ENCODE measurements at regions not wholly inside any gene's neighbourhood (a gene's known extent, or its start where the extent isn't known, plus 50 kb on each side); places are given as distances from the start of the nearest gene placed in this dataset.

DNA sequence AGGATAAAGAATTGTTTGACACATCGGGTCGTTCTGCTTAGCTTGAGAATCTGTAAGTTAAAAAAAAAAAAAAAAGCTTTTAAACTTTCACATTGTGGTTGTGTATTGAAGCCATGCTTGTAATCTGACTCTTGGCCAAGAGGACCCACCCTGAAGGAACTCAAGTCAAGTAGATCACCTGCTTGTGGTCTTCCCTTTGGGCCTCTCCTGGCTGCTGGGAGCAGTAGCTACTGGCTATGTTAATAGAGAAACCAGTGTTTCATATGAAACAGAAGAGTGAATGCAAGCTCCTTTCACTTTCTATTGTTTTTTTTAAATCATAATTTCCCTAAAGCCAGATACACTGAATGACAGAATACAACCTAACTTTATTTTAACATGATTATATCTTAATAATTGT is 402.4 kb upstream of the NDST4 start:
- H3K27me3 Mint-ChIP-seq (ENCODE audit: insufficient read depth, unreplicated experiment) = no peaks in the 10 kb centered on the region
- H3K4me3 ChIP-seq (ENCODE audit: low read depth, low read length) = no peak overlapping the region
- no peak overlapping the region for H3K4me3 Mint-ChIP-seq (ENCODE audit: unreplicated experiment)
- no peaks in the 10 kb centered on the region for H3K4me1 ChIP-seq
- no peak for TF ChIP-seq CTCF (IDR thresholded peaks at IDR 0.05; ENCODE audit: insufficient read depth in 1 of 2, low read depth in 1 of 2, low read length in 1 of 2, severe bottlenecking in 1 of 2, unreplicated experiment in 1 of 2)
- H3K9me3 ChIP-seq = no peaks in the 10 kb centered on the region
- no peaks in the 10 kb centered on the region for H3K9me3 Mint-ChIP-seq (ENCODE audit: unreplicated experiment)
- H3K27ac Mint-ChIP-seq (ENCODE audit: unreplicated experiment) = no peak overlapping the region
- intact Hi-C loops (cut with micrococcal nuclease; ENCODE audit: unreplicated experiment) = no loop called here
- POLR2A ChIA-PET = no interaction called here
- H3K36me3 Mint-ChIP-seq (ENCODE audit: insufficient read depth, unreplicated experiment) = no peaks in the 10 kb centered on the region
- no TSS peak for BruUV-seq (replicated peaks)
- CTCF ChIA-PET = no interaction called here
- no peaks in the 10 kb centered on the region for H3K27me3 ChIP-seq (replicated peaks; ENCODE audit: control insufficient read depth, insufficient read depth, low read length)
- no peaks in the 10 kb centered on the region for H3K36me3 ChIP-seq (ENCODE audit: control insufficient read depth, insufficient read depth, low read length)
- DNase-seq = no peak
- H3K4me1 Mint-ChIP-seq (ENCODE audit: low read depth, unreplicated experiment) = no peaks in the 10 kb centered on the region

- ChIA-PET CTCF (no interaction called here), POLR2A (no interaction called here)
- Histone ChIP-seq H3K36me3 (ENCODE audit: control insufficient read depth, insufficient read depth, low read length) (no peaks in the 10 kb centered on the region), H3K4me1 (no peaks in the 10 kb centered on the region), H3K27me3 (replicated peaks; ENCODE audit: control insufficient read depth, insufficient read depth, low read length) (no peaks in the 10 kb centered on the region), H3K4me3 (ENCODE audit: low read depth, low read length) (no peak overlapping the region), H3K9me3 (no peaks in the 10 kb centered on the region)
- H3K36me3 Mint-ChIP-seq (ENCODE audit: insufficient read depth, unreplicated experiment) = no peaks in the 10 kb centered on the region
- BruUV-seq (replicated peaks) = no TSS peak
- no peaks in the 10 kb centered on the region for H3K27me3 Mint-ChIP-seq (ENCODE audit: insufficient read depth, unreplicated experiment)
- no peaks in the 10 kb centered on the region for H3K4me1 Mint-ChIP-seq (ENCODE audit: low read depth, unreplicated experiment)
- intact Hi-C loops (cut with micrococcal nuclease; ENCODE audit: unreplicated experiment) = no loop called here
- H3K9me3 Mint-ChIP-seq (ENCODE audit: unreplicated experiment) = no peaks in the 10 kb centered on the region
- H3K4me3 Mint-ChIP-seq (ENCODE audit: unreplicated experiment) = no peak overlapping the region
- DNase-seq = no peak
- no peak overlapping the region for H3K27ac Mint-ChIP-seq (ENCODE audit: unreplicated experiment)
- no peak for TF ChIP-seq CTCF (IDR thresholded peaks at IDR 0.05; ENCODE audit: insufficient read depth in 1 of 2, low read depth in 1 of 2, low read length in 1 of 2, severe bottlenecking in 1 of 2, unreplicated experiment in 1 of 2)
Measured at GRCh38 chr4:115515366-115515765, 401.9 kb upstream of the NDST4 start.

DNA sequence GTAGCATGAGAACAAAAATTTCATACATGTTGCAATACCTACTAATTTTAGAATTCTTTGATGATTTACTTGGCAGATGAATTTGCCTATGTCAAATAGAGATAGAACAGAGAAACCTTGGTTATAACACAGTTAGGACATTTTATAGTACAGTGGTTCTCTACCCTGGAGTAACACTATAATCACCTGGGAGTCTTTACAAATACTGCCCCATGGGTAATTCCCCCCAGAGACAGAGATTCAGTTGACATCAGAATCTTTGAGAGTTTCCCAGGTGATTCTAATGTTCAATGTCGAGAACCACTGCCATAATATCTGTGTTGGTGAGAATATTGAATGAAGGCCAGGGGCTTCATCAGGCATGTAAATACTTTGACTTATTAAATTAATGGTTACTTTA is 401.3 kb upstream of the NDST4 start:
- no TSS peak for BruUV-seq (replicated peaks)
- Mint-ChIP-seq H3K4me1 (ENCODE audit: low read depth, unreplicated experiment) (no peaks in the 10 kb centered on the region), H3K27me3 (ENCODE audit: insufficient read depth, unreplicated experiment) (no peaks in the 10 kb centered on the region), H3K9me3 (ENCODE audit: unreplicated experiment) (no peaks in the 10 kb centered on the region), H3K4me3 (ENCODE audit: unreplicated experiment) (no peak overlapping the region), H3K36me3 (ENCODE audit: insufficient read depth, unreplicated experiment) (no peaks in the 10 kb centered on the region), H3K27ac (ENCODE audit: unreplicated experiment) (no peak overlapping the region)
- Histone ChIP-seq H3K4me3 (ENCODE audit: low read depth, low read length) (no peak overlapping the region), H3K36me3 (ENCODE audit: control insufficient read depth, insufficient read depth, low read length) (no peaks in the 10 kb centered on the region), H3K9me3 (no peaks in the 10 kb centered on the region), H3K27me3 (replicated peaks; ENCODE audit: control insufficient read depth, insufficient read depth, low read length) (no peaks in the 10 kb centered on the region), H3K4me1 (no peaks in the 10 kb centered on the region)
- CTCF ChIA-PET = no interaction called here
- intact Hi-C loops (cut with micrococcal nuclease; ENCODE audit: unreplicated experiment) = no loop called here
- no peak for TF ChIP-seq CTCF (IDR thresholded peaks at IDR 0.05; ENCODE audit: insufficient read depth in 1 of 2, low read depth in 1 of 2, low read length in 1 of 2, severe bottlenecking in 1 of 2, unreplicated experiment in 1 of 2)
- no peak for DNase-seq
- POLR2A ChIA-PET = no interaction called here
